CD8-positive, alpha-beta memory T cell (primary cell): ENCODE measurements at regions not wholly inside any gene's neighbourhood (a gene's known extent, or its start where the extent isn't known, plus 50 kb on each side); places are given as distances from the start of the nearest gene placed in this dataset.
"Not testable (repeated sequence)": the region's sequence is repeated elsewhere in the genome, so short reads cannot be mapped to it uniquely, and the experiment has no call there.

Source experiments
- CTCF ChIA-PET: fragments of 350-600 bp; sonication (Branson Sonifier 250); formaldehyde crosslinking; loops from one replicate; lab custom pipeline; 2021; ENCODE audit warnings: antibody characterized with exemption; lab: Charles Lee
- POLR2A ChIA-PET: fragments of 350-600 bp; sonication (Branson Sonifier 250); formaldehyde crosslinking; loops from one replicate; lab custom pipeline; 2021; ENCODE audit warnings: antibody characterized with exemption; lab: Charles Lee
- DNase-seq, 5 donors: peaks; one replicate each; pipeline versions ENCODE4 v3.0.0 to v3.0.0-alpha.2; 2020 to 2022; ENCODE audit warnings: mixed read lengths in 1 of 5
- H3K27ac ChIP-seq: one replicate; pipeline ENCODE4 v1.7.0; 2013; ENCODE audit warnings: low read depth, mild to moderate bottlenecking, low read length, moderate library complexity
- H3K27me3 ChIP-seq: 2 replicates; pipeline ENCODE4 v1.7.0; 2013; ENCODE audit warnings: low read length, mild to moderate bottlenecking; ENCODE audit not compliant: insufficient read depth, poor library complexity, severe bottlenecking
- H3K36me3 ChIP-seq: 2 replicates; pipeline ENCODE4 v1.7.0; 2013; ENCODE audit warnings: mild to moderate bottlenecking, low read length, moderate library complexity; ENCODE audit not compliant: insufficient read depth
- H3K4me1 ChIP-seq: 2 replicates; pipeline ENCODE4 v1.7.0; 2013; ENCODE audit warnings: mild to moderate bottlenecking, low read length, moderate library complexity; ENCODE audit not compliant: insufficient read depth
- H3K4me3 ChIP-seq: 2 replicates; pipeline ENCODE4 v1.7.0; 2013; ENCODE audit warnings: mild to moderate bottlenecking, low read length
- H3K9me3 ChIP-seq: 2 replicates; pipeline ENCODE4 v1.7.0; 2013; ENCODE audit warnings: mild to moderate bottlenecking, low read length
- H3K27ac Mint-ChIP-seq, 8 donors: one replicate each; pipeline ENCODE4 v1.8.0; 2020 to 2021; ENCODE audit warnings: mixed read lengths in 8 of 8, mild to moderate bottlenecking in 6 of 8, inconsistent platforms in 3 of 8, moderate library complexity in 3 of 8
- H3K27me3 Mint-ChIP-seq, 2 donors: one replicate each; pipeline ENCODE4 v1.8.0; 2020 to 2021; ENCODE audit warnings: mixed read lengths in 2 of 2, mild to moderate bottlenecking in 1 of 2, moderate library complexity in 1 of 2
- H3K36me3 Mint-ChIP-seq, 3 donors: one replicate each; pipeline ENCODE4 v1.8.0; 2020 to 2021; ENCODE audit warnings: mixed read lengths in 3 of 3, inconsistent platforms in 1 of 3, mild to moderate bottlenecking in 1 of 3
- H3K4me1 Mint-ChIP-seq, 3 donors: one replicate each; pipeline ENCODE4 v1.8.0; 2020 to 2021; ENCODE audit warnings: mixed read lengths in 3 of 3, inconsistent platforms in 1 of 3, mild to moderate bottlenecking in 1 of 3
- H3K4me3 Mint-ChIP-seq, 7 donors: one replicate each; pipeline ENCODE4 v1.8.0; 2020 to 2021; ENCODE audit warnings: mixed read lengths in 7 of 7, mild to moderate bottlenecking in 6 of 7, moderate library complexity in 4 of 7, inconsistent platforms in 2 of 7
- H3K9me3 Mint-ChIP-seq, 5 donors: one replicate each; pipeline ENCODE4 v1.8.0; 2020 to 2022; ENCODE audit warnings: mixed read lengths in 5 of 5, mild to moderate bottlenecking in 3 of 5, moderate library complexity in 2 of 5, inconsistent platforms in 1 of 5

DNA sequence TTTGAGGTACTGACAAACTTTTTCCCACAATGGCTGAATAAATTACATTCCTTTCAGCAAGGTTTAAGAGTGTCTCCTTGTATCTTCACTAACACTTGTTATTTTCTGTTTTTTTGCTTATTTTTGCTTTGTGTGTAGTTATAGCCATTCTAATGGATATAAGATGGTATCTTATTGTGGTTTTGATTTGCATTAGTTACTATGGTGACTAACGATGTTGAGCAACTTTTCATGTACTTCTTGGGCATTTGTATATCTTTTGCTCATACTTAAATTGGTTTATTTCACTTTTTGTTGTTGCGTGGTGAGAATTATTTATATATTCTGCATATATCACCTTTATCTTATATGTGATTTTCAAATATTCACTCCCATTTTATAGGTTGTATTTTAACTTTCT lies 79.9 kb upstream of the FSIP2 start:
- no peak overlapping the region for H3K27ac ChIP-seq
- H3K9me3 ChIP-seq, result no peaks in the 10 kb centered on the region
- H3K36me3 ChIP-seq, result no peaks in the 10 kb centered on the region
- Mint-ChIP-seq H3K4me3 (no peak overlapping the region), H3K4me1 (no peaks in the 10 kb centered on the region), H3K27ac (no peak overlapping the region), H3K36me3 (no peaks in the 10 kb centered on the region), H3K9me3 (peaks cover 0 to 7% (median 0%) of the 10 kb centered on the region in 5 donors), H3K27me3 (no peaks in the 10 kb centered on the region)
- POLR2A ChIA-PET, result no interaction called here
- no peaks in the 10 kb centered on the region for H3K4me1 ChIP-seq
- CTCF ChIA-PET, result no interaction called here
- no peak for DNase-seq
- H3K4me3 ChIP-seq, result no peak overlapping the region
- H3K27me3 ChIP-seq, result no peaks in the 10 kb centered on the region

DNA sequence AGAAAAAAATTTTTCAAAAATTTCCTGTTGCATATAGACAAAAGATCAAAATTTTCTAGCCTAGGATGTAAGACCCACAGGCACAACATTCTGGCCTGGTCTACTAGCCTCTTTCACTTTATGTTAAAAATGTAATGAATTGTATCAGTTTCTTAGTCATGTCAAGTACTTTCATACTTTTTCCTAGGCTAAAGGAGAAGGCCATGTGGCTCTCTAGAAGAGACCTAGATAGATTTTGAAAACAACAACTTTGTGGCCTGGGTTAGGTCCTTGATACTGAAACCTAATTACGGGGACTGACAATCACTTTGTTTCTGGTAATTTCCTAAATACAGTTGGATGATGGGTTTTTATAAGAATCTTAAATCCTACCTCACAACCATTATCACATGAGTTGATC lies 74.8 kb upstream of the FSIP2 start:
- CTCF ChIA-PET, result no interaction called here

DNA sequence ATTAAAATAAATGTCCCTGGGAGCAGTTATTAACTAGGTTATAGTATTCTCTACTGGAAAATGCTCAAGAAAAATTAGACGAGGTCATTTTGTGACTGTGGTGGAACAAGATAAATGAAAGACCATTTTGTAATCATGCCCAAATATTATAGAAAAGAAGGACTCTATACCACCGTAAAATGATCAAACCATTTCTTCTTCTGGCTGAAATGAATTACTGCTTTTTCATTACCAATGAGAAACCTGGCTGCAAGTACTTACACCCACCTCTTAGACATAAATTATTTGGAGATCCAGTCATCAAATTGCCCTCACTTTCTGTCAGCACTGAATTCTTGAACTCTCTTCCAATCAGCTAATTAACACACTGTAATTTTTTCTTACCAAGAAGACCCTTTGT lies 74.2 kb upstream of the FSIP2 start:
- Histone ChIP-seq H3K27me3 (no peaks in the 10 kb centered on the region), H3K9me3 (no peaks in the 10 kb centered on the region), H3K4me1 (no peaks in the 10 kb centered on the region), H3K36me3 (no peaks in the 10 kb centered on the region), H3K27ac (no peak overlapping the region), H3K4me3 (no peak overlapping the region)
- Mint-ChIP-seq H3K4me3 (no peak overlapping the region), H3K27ac (no peak overlapping the region), H3K4me1 (no peaks in the 10 kb centered on the region), H3K27me3 (peaks cover 0 to 1% of the 10 kb centered on the region in 2 donors), H3K9me3 (peaks cover 1 to 20% (median 8%) of the 10 kb centered on the region in 5 donors), H3K36me3 (no peaks in the 10 kb centered on the region)
- DNase-seq, result no peak
- ChIA-PET POLR2A (no interaction called here), CTCF (no interaction called here)

More for the DNA sequence above, 74.8 kb upstream of the FSIP2 start:
- H3K4me1 ChIP-seq, result no peaks in the 10 kb centered on the region
- H3K4me1 Mint-ChIP-seq, result no peaks in the 10 kb centered on the region
- H3K9me3 ChIP-seq, result no peaks in the 10 kb centered on the region
- POLR2A ChIA-PET, result no interaction called here
- H3K4me3 ChIP-seq, result no peak overlapping the region
- H3K36me3 ChIP-seq, result no peaks in the 10 kb centered on the region
- H3K27me3 ChIP-seq, result no peaks in the 10 kb centered on the region
- no peak overlapping the region for H3K4me3 Mint-ChIP-seq
- no peaks in the 10 kb centered on the region for H3K36me3 Mint-ChIP-seq
- peaks cover 0 to 1% of the 10 kb centered on the region in 2 donors for H3K27me3 Mint-ChIP-seq
- no peak overlapping the region for H3K27ac Mint-ChIP-seq
- H3K27ac ChIP-seq, result no peak overlapping the region
- DNase-seq, result no peak
- peaks cover 1 to 20% (median 6%) of the 10 kb centered on the region in 5 donors for H3K9me3 Mint-ChIP-seq

DNA sequence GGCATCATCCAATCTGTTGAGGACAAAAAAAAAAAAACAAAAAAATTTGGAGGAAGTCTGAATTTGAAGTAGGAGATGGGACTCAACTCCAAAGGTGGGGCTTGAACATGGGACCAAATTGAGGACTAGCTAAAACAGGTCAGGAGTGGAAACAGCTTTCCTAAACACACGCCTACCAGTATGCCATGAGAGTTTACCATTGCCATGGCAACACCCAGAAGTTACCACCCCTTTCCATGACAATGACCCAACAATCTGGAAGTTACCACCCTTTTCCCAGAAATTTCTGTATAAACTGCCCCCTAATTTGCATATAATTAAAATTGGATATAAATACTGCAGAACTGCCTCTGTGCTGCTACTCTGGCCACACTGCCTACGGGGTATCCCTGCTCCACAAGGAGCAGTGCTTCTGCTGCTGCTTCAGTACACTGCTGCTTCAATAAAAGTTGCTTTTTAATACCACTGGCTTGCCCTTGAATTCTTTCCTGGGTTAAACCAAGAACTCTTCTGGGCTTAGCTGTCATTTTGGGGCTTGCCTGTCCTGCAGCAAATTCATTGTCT lies 73.3 kb upstream of the FSIP2 start:
- Mint-ChIP-seq H3K9me3 (peaks cover 1 to 20% (median 11%) of the 10 kb centered on the region in 5 donors), H3K27ac (no peak overlapping the region), H3K27me3 (peaks cover 0 to 1% of the 10 kb centered on the region in 2 donors), H3K4me1 (no peaks in the 10 kb centered on the region), H3K4me3 (no peak overlapping the region), H3K36me3 (no peaks in the 10 kb centered on the region)
- ChIA-PET POLR2A (no interaction called here), CTCF (no interaction called here)
- Histone ChIP-seq H3K4me1 (no peaks in the 10 kb centered on the region), H3K27me3 (no peaks in the 10 kb centered on the region), H3K4me3 (no peak overlapping the region), H3K36me3 (no peaks in the 10 kb centered on the region), H3K9me3 (no peaks in the 10 kb centered on the region), H3K27ac (no peak overlapping the region)
- no peak for DNase-seq

DNA sequence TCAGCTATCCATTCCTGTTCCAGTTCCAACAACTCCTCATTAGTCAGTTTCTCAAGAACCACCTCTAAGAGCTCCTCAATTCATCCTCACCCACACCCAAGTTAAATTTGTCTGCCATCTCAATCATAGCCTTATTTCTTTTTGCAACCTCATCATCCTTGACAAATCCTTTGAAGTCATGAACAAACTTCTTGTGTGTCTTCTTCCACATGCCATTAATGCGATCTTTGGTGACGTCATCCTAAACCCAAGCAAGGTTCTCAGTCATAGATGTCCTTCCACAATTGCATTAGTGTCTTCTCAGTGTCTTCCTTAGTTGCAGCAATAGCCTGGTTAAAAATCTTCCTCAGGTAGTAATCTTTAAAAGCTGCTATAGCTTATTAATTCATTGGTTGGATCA lies 71.2 kb upstream of the FSIP2 start:
- no peaks in the 10 kb centered on the region for H3K27me3 ChIP-seq
- H3K4me1 Mint-ChIP-seq, result no peaks in the 10 kb centered on the region
- H3K4me3 ChIP-seq, result no peak overlapping the region
- ChIA-PET CTCF (no interaction called here), POLR2A (no interaction called here)
- H3K27ac ChIP-seq, result no peak overlapping the region
- no peak for DNase-seq
- H3K9me3 Mint-ChIP-seq, result peaks cover 1 to 20% (median 11%) of the 10 kb centered on the region in 5 donors
- no peaks in the 10 kb centered on the region for H3K9me3 ChIP-seq
- H3K27ac Mint-ChIP-seq, result no peak overlapping the region
- H3K4me3 Mint-ChIP-seq, result no peak overlapping the region
- H3K27me3 Mint-ChIP-seq, result peaks cover 0 to 1% of the 10 kb centered on the region in 2 donors
- no peaks in the 10 kb centered on the region for H3K36me3 Mint-ChIP-seq
- H3K4me1 ChIP-seq, result no peaks in the 10 kb centered on the region
- H3K36me3 ChIP-seq, result no peaks in the 10 kb centered on the region

DNA sequence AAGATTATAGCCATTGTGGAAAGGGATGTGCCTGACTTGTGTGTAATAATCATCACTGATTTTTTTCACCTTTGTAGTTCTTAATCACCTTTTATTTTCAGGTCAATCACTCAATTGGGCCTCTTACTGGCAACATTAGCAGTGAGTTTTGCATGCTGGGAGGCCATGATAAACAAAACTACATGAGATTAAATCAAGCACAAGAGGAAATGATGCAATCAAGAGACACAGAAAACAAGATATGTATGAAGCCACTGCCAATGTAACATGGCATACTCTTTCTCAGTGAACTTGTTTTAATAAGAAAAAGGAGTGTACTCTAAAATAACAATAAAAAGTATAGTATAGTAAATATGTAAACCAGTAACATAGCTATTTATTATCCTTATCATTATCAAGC lies 69.9 kb upstream of the FSIP2 start:
- Histone ChIP-seq H3K27me3 (no peaks in the 10 kb centered on the region), H3K36me3 (no peaks in the 10 kb centered on the region), H3K9me3 (no peaks in the 10 kb centered on the region), H3K4me1 (no peaks in the 10 kb centered on the region), H3K4me3 (no peak overlapping the region), H3K27ac (no peak overlapping the region)
- H3K4me3 Mint-ChIP-seq, result no peak overlapping the region
- POLR2A ChIA-PET, result no interaction called here
- H3K4me1 Mint-ChIP-seq, result no peaks in the 10 kb centered on the region
- CTCF ChIA-PET, result no interaction called here
- no peaks in the 10 kb centered on the region for H3K36me3 Mint-ChIP-seq
- peaks cover 0 to 1% of the 10 kb centered on the region in 2 donors for H3K27me3 Mint-ChIP-seq
- no peak for DNase-seq
- peaks cover 1 to 17% (median 11%) of the 10 kb centered on the region in 5 donors for H3K9me3 Mint-ChIP-seq
- no peak overlapping the region for H3K27ac Mint-ChIP-seq

DNA sequence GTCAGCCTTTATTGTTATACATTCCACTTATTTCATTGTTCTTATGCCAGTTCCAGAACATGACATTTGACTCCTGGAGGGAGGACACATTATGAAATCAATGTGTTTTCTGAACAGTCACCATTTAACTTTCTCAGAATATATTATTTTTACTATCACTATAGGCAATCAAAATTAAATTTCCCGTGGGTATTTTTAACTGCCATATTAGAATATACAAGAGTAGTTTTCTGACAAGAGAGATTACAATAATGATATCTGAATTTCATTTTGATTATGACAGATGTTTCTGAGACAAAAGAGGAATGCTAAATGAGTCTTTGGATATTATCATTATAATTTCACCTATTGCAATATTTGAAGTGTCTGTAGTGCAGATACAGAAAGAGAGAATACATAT lies 64.4 kb upstream of the FSIP2 start:
- Mint-ChIP-seq H3K4me1 (no peaks in the 10 kb centered on the region), H3K27me3 (no peaks in the 10 kb centered on the region), H3K27ac (no peak overlapping the region), H3K9me3 (peaks cover 0 to 5% (median 0%) of the 10 kb centered on the region in 5 donors), H3K4me3 (no peak overlapping the region), H3K36me3 (no peaks in the 10 kb centered on the region)
- Histone ChIP-seq H3K4me1 (no peaks in the 10 kb centered on the region), H3K27me3 (no peaks in the 10 kb centered on the region), H3K27ac (no peak overlapping the region), H3K36me3 (no peaks in the 10 kb centered on the region), H3K9me3 (no peaks in the 10 kb centered on the region), H3K4me3 (no peak overlapping the region)
- ChIA-PET POLR2A (no interaction called here), CTCF (no interaction called here)
- DNase-seq, result no peak

DNA sequence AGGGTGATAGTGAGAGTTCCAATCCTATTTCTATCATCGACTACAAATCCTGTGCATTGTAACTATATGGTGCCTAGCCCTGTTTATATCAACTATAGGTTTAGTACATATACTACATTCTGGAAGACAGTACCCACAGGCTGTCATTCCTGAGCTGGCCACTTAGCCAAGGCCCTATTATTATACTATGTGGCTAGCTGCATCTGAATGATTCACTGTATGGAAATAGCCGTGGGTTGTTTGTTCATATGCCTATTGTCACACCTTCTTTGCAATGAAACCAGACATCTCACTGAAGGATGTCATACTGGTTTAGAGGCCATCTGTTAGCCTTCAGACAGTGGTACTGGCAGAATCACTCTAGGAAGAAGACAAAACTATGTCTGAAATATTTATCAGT lies 62.3 kb upstream of the FSIP2 start:
- no peaks in the 10 kb centered on the region for H3K27me3 Mint-ChIP-seq
- no peaks in the 10 kb centered on the region for H3K36me3 ChIP-seq
- H3K4me3 ChIP-seq, result no peak overlapping the region
- H3K4me1 ChIP-seq, result no peaks in the 10 kb centered on the region
- no peaks in the 10 kb centered on the region for H3K9me3 Mint-ChIP-seq
- no peak overlapping the region for H3K27ac Mint-ChIP-seq
- H3K36me3 Mint-ChIP-seq, result no peaks in the 10 kb centered on the region
- H3K9me3 ChIP-seq, result no peaks in the 10 kb centered on the region
- DNase-seq, result no peak
- no peaks in the 10 kb centered on the region for H3K27me3 ChIP-seq
- H3K27ac ChIP-seq, result no peak overlapping the region
- ChIA-PET CTCF (no interaction called here), POLR2A (no interaction called here)
- H3K4me3 Mint-ChIP-seq, result no peak overlapping the region
- no peaks in the 10 kb centered on the region for H3K4me1 Mint-ChIP-seq

DNA sequence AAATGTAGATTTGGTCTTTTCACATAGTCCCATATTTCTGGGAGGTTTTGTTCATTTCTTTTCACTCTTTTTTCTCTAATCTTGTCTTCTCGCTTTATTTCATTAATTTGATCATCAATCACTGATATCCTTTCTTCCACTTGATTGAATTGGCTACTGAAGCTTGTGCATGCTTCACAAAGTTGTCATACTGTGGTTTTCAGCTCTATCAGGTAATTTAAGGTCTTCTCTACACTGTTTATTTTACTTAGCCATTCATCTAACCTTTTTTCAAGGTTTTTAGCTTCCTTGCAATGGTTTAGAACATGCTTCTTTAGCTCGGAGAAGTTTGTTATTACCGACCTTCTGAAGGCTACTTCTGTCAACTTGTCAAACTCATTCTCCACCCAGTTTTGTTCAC lies 51.6 kb upstream of the FSIP2 start:
- CTCF ChIA-PET, H3K27me3 Mint-ChIP-seq, POLR2A ChIA-PET, DNase-seq, H3K36me3 ChIP-seq, H3K27ac ChIP-seq, H3K4me1 Mint-ChIP-seq, H3K27ac Mint-ChIP-seq, H3K4me1 ChIP-seq, H3K4me3 ChIP-seq, H3K27me3 ChIP-seq, H3K9me3 ChIP-seq, H3K4me3 Mint-ChIP-seq, H3K36me3 Mint-ChIP-seq: not testable (repeated sequence)
- peaks cover 6 to 21% (median 12%) of the 10 kb centered on the region in 5 donors for H3K9me3 Mint-ChIP-seq
